GM19025 (cell line): ENCODE measurements at regions not wholly inside any gene's neighbourhood (a gene's known extent, or its start where the extent isn't known, plus 50 kb on each side); places are given as distances from the start of the nearest gene placed in this dataset.

Experiments
- ATAC-seq: cut with Tn5 transposase; IDR thresholded peaks from one replicate; pipeline ENCODE4 v1.9.1; 2021; ENCODE audit warnings: mild to moderate bottlenecking, low read depth, moderate library complexity; ENCODE audit not compliant: unreplicated experiment

DNA sequence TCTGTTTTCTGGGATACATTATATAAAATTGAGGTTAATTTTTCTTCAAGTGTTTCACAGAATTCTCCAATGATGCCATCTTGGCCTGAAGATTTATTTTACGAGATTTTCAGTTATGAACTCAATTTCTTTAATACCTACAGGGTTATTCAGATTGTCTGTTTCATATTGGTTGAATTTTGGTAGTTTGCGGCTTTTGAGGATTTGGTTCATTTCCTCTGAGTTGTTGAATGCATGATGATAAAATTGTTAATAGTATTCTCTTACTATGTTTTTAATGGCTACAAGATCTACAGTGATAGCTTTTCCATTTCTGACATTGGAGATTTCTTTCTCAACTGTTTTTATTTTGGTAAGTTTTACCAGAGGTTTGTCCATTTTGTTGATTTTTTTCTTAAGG is 63.9 kb upstream of the PTPRG start:
- ATAC-seq = no peak

DNA sequence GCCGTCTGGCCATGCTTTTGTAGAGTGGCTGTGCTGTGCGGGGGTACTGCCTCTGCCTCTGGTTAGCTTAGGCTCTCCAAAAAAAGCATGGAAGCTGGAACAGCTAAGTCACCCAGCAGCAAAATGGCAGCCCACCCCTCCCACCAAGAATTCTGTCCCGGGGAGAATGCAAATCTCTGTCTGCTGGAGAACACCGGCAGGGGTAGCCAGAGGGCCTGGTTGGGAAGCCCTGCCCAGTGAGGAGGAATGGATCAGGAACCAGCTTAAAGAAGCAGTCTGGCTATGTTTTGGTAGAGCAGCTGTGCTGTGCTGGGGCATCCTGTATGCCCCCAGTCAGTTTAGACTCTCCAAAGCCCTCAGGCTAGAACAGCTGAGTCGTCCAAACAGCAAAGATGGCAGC is 56.2 kb upstream of the PTPRG start:
- no peak for ATAC-seq

DNA sequence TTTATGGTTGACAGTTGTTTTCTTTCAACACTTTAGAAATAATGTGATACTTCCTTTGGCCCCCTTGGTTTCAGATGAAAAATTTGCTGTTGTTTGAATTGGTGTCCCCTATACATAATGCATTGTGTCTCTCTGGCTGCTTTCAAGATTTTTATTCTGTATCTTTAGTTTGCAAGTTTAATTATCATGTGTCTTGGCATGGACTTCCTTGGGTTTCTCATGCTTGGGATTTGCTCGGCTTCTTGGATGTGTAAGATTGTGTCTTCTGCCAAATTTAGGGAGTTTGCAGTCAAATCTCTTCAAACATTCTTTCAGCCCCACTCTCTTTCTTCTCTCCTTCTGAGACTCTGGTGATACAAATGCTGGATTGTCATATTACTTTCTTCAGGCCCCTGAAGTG is 53.4 kb upstream of the PTPRG start:
- ATAC-seq = no peak
